GM19351 (cell line): ENCODE measurements at regions not wholly inside any gene's neighbourhood (a gene's known extent, or its start where the extent isn't known, plus 50 kb on each side); places are given as distances from the start of the nearest gene placed in this dataset.
A peak's percentile ranks its signal among the peaks of the same experiment; 100 is the strongest.

Experiments
- ATAC-seq: cut with Tn5 transposase; IDR thresholded peaks from one replicate; pipeline ENCODE4 v1.9.1; 2021; ENCODE audit warnings: mild to moderate bottlenecking, moderate library complexity; ENCODE audit not compliant: unreplicated experiment

GRCh38 chr13:100818711-100819110, 144.1 kb upstream of the TMTC4 start:
- ATAC-seq = no peak

- ATAC-seq = no peak
Measured at GRCh38 chr13:100817928-100818327, 143.3 kb upstream of the TMTC4 start.

- no peak for ATAC-seq
Measured at GRCh38 chr13:100815476-100816046, 141.0 kb upstream of the TMTC4 start.

GRCh38 chr13:100812982-100813584, 138.5 kb upstream of the TMTC4 start:
- no peak for ATAC-seq

GRCh38 chr13:100811928-100812327, 137.3 kb upstream of the TMTC4 start:
- no peak for ATAC-seq

GRCh38 chr13:100811024-100811865, 136.7 kb upstream of the TMTC4 start:
- no peak for ATAC-seq

GRCh38 chr13:100810481-100810880, 135.9 kb upstream of the TMTC4 start:
- ATAC-seq = no peak

GRCh38 chr13:100809856-100810255, 135.3 kb upstream of the TMTC4 start:
- no peak for ATAC-seq

GRCh38 chr13:100809129-100809390, 134.5 kb upstream of the TMTC4 start:
- ATAC-seq = no peak

- ATAC-seq = no peak
Measured at GRCh38 chr13:100808330-100809128, 133.9 kb upstream of the TMTC4 start.

GRCh38 chr13:100803091-100803490, 128.5 kb upstream of the TMTC4 start:
- no peak for ATAC-seq

- ATAC-seq = no peak
Measured at GRCh38 chr13:100800283-100800875, 125.8 kb upstream of the TMTC4 start.

GRCh38 chr13:100798739-100799361, 124.3 kb upstream of the TMTC4 start:
- ATAC-seq = no peak

GRCh38 chr13:100797921-100798320, 123.3 kb upstream of the TMTC4 start:
- no peak for ATAC-seq

- ATAC-seq = no peak
Measured at GRCh38 chr13:100796463-100796862, 121.9 kb upstream of the TMTC4 start.

- ATAC-seq = no peak
Measured at GRCh38 chr13:100794575-100794974, 120.0 kb upstream of the TMTC4 start.

GRCh38 chr13:100790405-100790804, 115.8 kb upstream of the TMTC4 start:
- peak; percentile 10 for ATAC-seq

- peak; percentile 97 for ATAC-seq
Measured at GRCh38 chr13:100789968-100790367, 115.4 kb upstream of the TMTC4 start.

GRCh38 chr13:100789481-100789880, 114.9 kb upstream of the TMTC4 start:
- peak; percentile 10 for ATAC-seq

- ATAC-seq = no peak
Measured at GRCh38 chr13:100789025-100789424, 114.4 kb upstream of the TMTC4 start.

- no peak for ATAC-seq
Measured at GRCh38 chr13:100788540-100788939, 113.9 kb upstream of the TMTC4 start.
